IPS DF 6.9 (cell line): ENCODE measurements at regions not wholly inside any gene's neighbourhood (a gene's known extent, or its start where the extent isn't known, plus 50 kb on each side); places are given as distances from the start of the nearest gene placed in this dataset.

Experiments used
- DNase-seq: peaks from one replicate; pipeline ENCODE4 v3.0.0-alpha.2; 2013; ENCODE audit warnings: low read depth, low spot score
- H3K27ac ChIP-seq: one replicate; pipeline ENCODE4 v1.5.1; 2013; ENCODE audit warnings: low read length, control low read depth
- H3K27me3 ChIP-seq: 2 replicates; pipeline ENCODE4 v1.6.1; 2013; ENCODE audit warnings: mild to moderate bottlenecking, low read length; ENCODE audit not compliant: control insufficient read depth, insufficient read depth
- H3K36me3 ChIP-seq: 2 replicates; pipeline ENCODE4 v1.6.1; 2013; ENCODE audit warnings: low read length; ENCODE audit not compliant: control insufficient read depth, insufficient read depth
- H3K4me1 ChIP-seq: 2 replicates; pipeline ENCODE4 v1.6.1; 2013; ENCODE audit warnings: low read length; ENCODE audit not compliant: control insufficient read depth, insufficient read depth
- H3K4me3 ChIP-seq: 2 replicates; pipeline ENCODE4 v1.5.1; 2013; ENCODE audit warnings: mild to moderate bottlenecking, low read length
- H3K9me3 ChIP-seq: 2 replicates; pipeline ENCODE4 v1.6.1; 2013; ENCODE audit warnings: low read length, inconsistent platforms; ENCODE audit not compliant: control insufficient read depth, insufficient read depth
- WGBS: extraction: QIAGEN DNeasy Blood & Tissue Kit; methylation state at CpG from one replicate; pipeline ENCODE4 v1.1.7; 2013; ENCODE audit warnings: mixed read lengths, missing lambda C conversion rate; ENCODE audit not compliant: insufficient read length, insufficient coverage; 5-methylcytosine and 5-hydroxymethylcytosine counted together

DNA sequence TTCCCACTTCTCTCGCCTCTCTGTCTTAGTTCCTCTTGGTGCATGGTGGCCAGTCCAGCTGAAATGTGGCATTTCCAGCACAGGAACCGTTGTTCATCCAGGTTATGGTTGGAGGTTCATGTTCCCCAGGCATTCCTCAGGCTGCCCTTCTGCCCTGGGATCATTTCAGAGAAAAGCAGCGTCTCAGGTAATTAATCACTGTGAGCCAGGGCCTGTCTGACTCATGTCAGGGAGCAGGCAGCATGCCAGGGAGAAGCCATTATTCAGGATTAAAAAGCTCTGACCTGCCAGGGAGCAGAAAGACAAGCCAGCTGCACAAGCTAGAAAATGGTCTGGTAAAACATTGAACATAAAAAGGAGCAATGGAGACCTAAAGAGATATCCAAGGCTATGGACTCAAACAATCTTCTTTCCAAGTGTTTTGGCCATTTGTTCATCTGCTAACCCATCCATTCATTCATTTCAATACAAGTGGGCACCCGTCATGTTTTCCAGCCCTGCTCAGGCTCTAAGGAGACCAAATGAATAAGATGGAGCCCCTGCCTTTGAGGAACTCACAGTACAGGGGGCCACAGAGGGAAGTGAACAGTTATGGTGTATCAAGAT is 241.4 kb downstream of the DRD1 start:
- H3K27me3 ChIP-seq: no peaks in the 10 kb centered on the region
- WGBS: no CpG with 5 or more reads among the region's 4 CpGs
- H3K4me3 ChIP-seq: no peak overlapping the region
- no peaks in the 10 kb centered on the region for H3K4me1 ChIP-seq
- no peak for DNase-seq
- H3K36me3 ChIP-seq: no peaks in the 10 kb centered on the region
- H3K27ac ChIP-seq: no peak overlapping the region
- no peaks in the 10 kb centered on the region for H3K9me3 ChIP-seq

GRCh38 chr5:175201393-175201792 is 242.6 kb downstream of the DRD1 start:
- Histone ChIP-seq H3K27me3 (no peaks in the 10 kb centered on the region), H3K36me3 (no peaks in the 10 kb centered on the region), H3K9me3 (no peaks in the 10 kb centered on the region), H3K4me3 (no peak overlapping the region), H3K27ac (no peak overlapping the region), H3K4me1 (no peaks in the 10 kb centered on the region)
- no peak for DNase-seq
- WGBS: no CpG with 5 or more reads among the region's 5 CpGs

GRCh38 chr5:175195698-175196656 is 248.0 kb downstream of the DRD1 start:
- no peak overlapping the region for H3K27ac ChIP-seq

GRCh38 chr5:175181331-175181730 is 262.7 kb downstream of the DRD1 start:
- DNase-seq: no peak
- WGBS: no CpG with 5 or more reads among the region's 3 CpGs
- no peaks in the 10 kb centered on the region for H3K36me3 ChIP-seq
- H3K27me3 ChIP-seq: no peaks in the 10 kb centered on the region
- H3K4me1 ChIP-seq: no peaks in the 10 kb centered on the region
- no peaks in the 10 kb centered on the region for H3K9me3 ChIP-seq
- H3K27ac ChIP-seq: no peak overlapping the region
- H3K4me3 ChIP-seq: no peak overlapping the region

More at GRCh38 chr5:175195698-175196656, 248.0 kb downstream of the DRD1 start:
- Histone ChIP-seq H3K4me3 (no peak overlapping the region), H3K4me1 (no peaks in the 10 kb centered on the region), H3K9me3 (no peaks in the 10 kb centered on the region; the same call in 1 of the 2 replicates), H3K27me3 (no peaks in the 10 kb centered on the region), H3K36me3 (no peaks in the 10 kb centered on the region)
- peak; percentile 7 for DNase-seq
- WGBS: no CpG with 5 or more reads among the region's 11 CpGs

DNA sequence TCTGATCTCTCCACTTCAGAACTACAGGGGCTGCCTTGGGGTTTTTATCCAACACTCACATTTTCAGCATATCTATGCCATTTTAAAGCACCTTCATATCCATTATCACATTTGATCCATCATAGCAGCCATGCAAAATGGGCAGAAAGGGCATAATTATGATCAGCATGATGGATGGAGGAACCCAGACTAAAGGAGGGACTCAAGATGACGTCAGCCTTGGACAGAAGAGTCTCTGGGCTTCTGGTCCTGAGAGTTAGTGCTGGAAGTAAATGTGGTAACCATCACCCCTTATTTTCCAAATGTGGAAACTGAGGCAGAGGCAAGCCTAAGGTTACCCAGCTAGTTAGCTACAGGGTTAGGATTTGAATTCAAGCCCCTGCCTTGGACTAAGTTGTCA is 273.1 kb downstream of the DRD1 start:
- WGBS: no CpG with 5 or more reads among the region's 1 CpG
- no peak for DNase-seq
- Histone ChIP-seq H3K4me1 (no peaks in the 10 kb centered on the region), H3K4me3 (no peak overlapping the region), H3K27me3 (no peaks in the 10 kb centered on the region), H3K36me3 (no peaks in the 10 kb centered on the region), H3K27ac (no peak overlapping the region), H3K9me3 (no peaks in the 10 kb centered on the region)

GRCh38 chr5:175168882-175169507 is 275.0 kb downstream of the DRD1 start:
- Histone ChIP-seq H3K36me3 (no peaks in the 10 kb centered on the region), H3K27ac (no peak overlapping the region), H3K9me3 (no peaks in the 10 kb centered on the region), H3K4me3 (no peak overlapping the region), H3K4me1 (no peaks in the 10 kb centered on the region), H3K27me3 (no peaks in the 10 kb centered on the region)
- no CpG with 5 or more reads among the region's 8 CpGs for WGBS
- DNase-seq: no peak

DNA sequence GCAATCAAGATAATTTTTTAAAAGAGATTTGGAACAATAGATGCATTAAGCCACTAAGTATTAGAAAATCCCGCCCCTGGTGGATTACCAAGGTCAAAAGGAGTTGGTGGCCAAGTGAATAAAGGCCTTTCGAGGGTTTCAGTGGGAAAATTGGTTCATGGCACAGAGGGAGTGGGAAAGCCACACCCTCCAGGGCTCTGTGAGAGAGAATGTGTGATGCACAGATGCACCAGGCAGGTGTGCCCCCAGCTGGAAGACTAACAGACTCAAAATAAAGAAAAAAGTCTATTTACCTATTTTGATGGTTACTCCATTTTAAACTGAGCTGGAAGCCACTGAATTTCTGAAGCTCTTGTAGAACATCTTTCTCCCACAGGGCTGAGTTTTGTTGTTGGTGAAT is 278.0 kb downstream of the DRD1 start:
- no CpG with 5 or more reads among the region's 2 CpGs for whole genome bisulfite sequencing
- H3K4me1 ChIP-seq: no peaks in the 10 kb centered on the region
- no peak for DNase-seq
- H3K27me3 ChIP-seq: no peaks in the 10 kb centered on the region; the same call in 1 of the 2 replicates
- no peaks in the 10 kb centered on the region for H3K9me3 ChIP-seq
- no peaks in the 10 kb centered on the region for H3K36me3 ChIP-seq
- H3K27ac ChIP-seq: no peak overlapping the region
- no peak overlapping the region for H3K4me3 ChIP-seq

DNA sequence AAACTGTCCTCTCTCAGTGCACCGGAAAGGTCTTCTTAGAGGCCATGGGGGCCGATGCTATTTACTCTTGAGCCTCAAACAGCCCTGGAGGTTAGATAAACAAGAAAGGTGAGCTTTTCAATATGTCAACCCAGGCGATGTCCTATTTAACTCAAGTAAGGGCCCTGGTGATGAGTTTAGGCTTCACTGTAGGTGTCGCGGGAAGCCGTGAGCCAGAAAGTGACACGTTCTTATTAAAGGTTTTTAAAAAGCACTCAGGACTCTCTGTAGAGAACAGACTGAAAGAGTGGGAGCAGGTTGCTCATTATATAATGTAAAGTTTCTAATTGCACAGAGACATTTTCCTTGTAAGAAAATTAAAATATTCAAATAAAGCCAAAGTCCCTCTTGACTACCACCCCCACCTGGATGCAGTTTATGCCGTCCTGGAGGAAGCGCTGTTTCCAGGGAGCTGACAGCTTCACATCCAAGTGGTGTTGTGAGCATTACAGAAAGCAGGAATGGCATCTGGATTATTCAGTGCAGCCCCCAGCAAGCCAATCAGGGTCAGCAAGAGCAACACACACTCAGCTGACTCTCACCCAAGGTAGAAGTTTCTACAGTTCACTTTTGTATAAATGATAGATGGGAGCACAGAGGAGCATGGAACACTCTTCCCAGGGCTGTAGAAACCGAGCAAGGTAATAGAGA is 280.3 kb downstream of the DRD1 start:
- no peaks in the 10 kb centered on the region for H3K4me1 ChIP-seq
- H3K4me3 ChIP-seq: no peak overlapping the region
- H3K27me3 ChIP-seq: no peaks in the 10 kb centered on the region; the same call in 1 of the 2 replicates
- H3K27ac ChIP-seq: no peak overlapping the region
- H3K9me3 ChIP-seq: no peaks in the 10 kb centered on the region
- no peak for DNase-seq
- WGBS: no CpG with 5 or more reads among the region's 10 CpGs
- no peaks in the 10 kb centered on the region for H3K36me3 ChIP-seq

- no peaks in the 10 kb centered on the region; the same call in 1 of the 2 replicates for H3K27me3 ChIP-seq
- no peaks in the 10 kb centered on the region for H3K36me3 ChIP-seq
- no CpG with 5 or more reads among the region's 6 CpGs for WGBS
- no peaks in the 10 kb centered on the region for H3K9me3 ChIP-seq
- no peak overlapping the region for H3K27ac ChIP-seq
- DNase-seq: no peak
- H3K4me3 ChIP-seq: no peak overlapping the region
- no peaks in the 10 kb centered on the region for H3K4me1 ChIP-seq
Measured at GRCh38 chr5:175162036-175162435, 281.9 kb downstream of the DRD1 start.

DNA sequence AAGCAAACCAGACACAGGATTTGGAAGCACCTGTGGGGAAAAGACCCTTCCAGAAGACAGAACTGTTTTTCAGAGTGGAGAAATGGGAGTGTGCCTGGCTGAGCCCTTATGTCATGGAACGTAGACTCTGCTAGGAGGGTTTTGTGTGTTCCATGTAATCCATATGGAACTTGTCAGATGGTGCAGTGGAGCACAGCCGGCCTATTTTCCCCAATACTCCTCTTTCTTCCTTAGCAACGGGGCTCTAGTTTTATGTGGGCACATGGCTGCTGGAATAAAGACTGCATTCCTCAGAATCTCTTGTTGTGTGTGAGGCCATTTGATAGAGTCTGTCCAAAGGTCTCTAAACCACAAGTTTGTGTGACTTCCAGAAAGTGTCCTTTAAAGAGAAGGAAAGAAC is 284.0 kb downstream of the DRD1 start:
- WGBS: no CpG with 5 or more reads among the region's 3 CpGs
- H3K4me3 ChIP-seq: no peak overlapping the region

More for the DNA sequence above, 284.0 kb downstream of the DRD1 start:
- no peak overlapping the region for H3K27ac ChIP-seq
- H3K27me3 ChIP-seq: no peaks in the 10 kb centered on the region; the same call in 1 of the 2 replicates
- no peaks in the 10 kb centered on the region for H3K9me3 ChIP-seq
- no peak for DNase-seq
- no peaks in the 10 kb centered on the region for H3K4me1 ChIP-seq
- H3K36me3 ChIP-seq: no peaks in the 10 kb centered on the region
